NCI-H1694 treated with DMSO at 0.1 percent for 48 hours (cell line): ENCODE measurements at regions not wholly inside any gene's neighbourhood (a gene's known extent, or its start where the extent isn't known, plus 50 kb on each side); places are given as distances from the start of the nearest gene placed in this dataset.

Experiments used
- DNase-seq: peaks from one replicate; lab custom pipeline; 2025; lab: John Stamatoyannopoulos, UW

DNA sequence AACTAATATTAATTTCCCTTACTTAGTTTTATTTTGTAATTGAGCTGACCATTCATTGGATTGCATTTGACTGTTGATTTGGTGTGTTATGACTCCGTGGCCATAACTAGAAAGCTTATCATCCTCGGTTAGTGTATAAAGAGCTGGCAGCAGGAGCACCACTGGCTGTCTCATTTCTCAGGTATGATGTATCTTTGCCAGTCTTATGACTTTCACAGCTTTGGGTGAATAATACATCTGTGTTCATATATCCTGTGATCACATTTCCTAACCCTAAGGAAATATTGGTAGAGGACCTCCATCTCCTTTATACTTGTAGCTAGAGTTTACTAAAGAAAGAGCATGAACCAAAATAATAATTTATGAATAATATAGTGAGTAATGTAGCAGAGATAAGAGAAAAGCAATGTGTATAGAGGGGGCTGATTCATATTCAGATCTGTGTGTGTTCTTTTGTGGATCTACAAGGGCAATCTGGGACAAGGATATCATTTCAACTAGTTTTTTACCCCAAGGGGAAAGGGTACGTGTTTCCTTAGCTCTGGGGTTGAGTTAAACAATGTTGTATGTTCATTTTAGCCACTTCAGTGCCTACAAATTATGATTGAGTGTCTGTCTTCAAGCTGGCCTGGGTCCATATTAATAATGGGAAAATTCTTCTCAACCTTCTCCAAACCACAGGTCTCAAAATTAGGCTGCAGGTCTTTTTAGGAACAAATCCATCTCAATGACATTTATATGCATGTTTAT, 901.7 kb downstream of the NTRK3 start:
- no peak for DNase-seq

DNA sequence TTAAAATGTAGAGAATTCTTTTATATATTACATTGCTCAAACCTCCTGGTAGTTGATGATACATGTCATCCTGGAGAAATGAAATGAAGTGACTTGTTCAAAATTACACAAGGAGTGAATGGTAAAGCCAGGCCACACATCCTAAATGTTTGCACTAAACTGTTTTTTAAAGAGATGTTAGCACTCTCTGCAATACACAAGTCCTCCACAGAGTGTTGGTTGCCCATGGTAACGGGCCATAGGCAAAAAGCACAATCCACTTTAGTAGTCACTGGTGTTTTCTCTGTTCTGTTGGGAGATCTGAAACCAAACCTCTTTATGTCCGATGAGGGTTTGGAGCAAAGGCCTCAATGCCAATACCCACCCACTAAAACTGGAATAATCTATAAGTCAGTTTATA, 907.4 kb downstream of the NTRK3 start:
- DNase-seq, result no peak

DNA sequence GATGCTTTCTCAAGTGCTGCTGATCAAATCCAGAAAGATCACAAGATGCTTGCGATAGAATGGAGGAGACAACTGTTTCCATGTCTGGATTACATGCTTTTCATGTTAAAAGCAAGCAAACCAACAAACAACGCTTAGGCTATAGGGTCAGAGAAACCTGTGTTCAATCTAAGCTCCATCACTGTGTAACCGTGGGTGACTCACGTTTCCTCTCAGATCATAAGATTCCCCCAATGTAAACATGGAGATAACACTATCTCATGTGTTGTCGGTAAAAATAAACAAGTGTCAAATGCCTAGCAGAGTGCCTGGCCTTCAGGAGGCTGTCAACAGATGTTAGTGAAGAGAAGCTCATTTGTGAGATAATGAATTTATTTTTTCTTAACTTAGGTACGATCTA, 907.8 kb downstream of the NTRK3 start:
- no peak for DNase-seq

DNA sequence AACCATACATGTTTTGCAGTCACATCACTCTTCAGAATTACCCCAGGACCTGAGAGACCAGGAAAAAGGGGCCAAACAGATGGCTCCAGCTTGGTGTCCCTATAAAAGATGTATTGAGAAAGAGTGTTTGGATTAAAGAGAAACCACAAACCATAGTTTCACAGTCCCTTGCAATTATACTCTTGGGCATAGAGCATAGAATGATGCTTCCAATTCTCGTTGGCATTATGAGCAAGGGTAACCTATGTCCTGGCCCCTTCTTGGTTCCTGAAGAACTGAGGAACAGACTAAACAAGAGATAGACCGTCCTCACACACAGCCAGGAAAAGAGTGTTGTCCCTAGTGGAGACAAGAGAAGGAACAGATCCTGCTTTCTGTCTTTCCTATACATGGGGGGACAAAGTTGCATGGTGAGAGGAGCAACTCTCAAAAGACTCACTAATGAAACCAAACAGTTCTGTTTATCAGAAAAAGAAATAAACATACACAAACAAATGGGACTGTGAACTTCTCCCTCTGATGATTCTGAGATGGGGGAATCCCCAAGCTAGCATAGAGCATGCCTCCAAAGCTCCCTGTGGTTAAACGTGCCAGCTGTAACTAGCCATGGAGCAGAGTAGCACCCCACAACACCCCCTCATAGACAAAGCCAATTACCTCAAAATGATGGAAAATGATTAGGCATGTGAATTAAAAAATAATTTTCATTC, 908.6 kb downstream of the NTRK3 start:
- DNase-seq, result no peak

- DNase-seq, result no peak
Observed at GRCh38 chr15:87345961-87346360, 910.6 kb downstream of the NTRK3 start.

DNA sequence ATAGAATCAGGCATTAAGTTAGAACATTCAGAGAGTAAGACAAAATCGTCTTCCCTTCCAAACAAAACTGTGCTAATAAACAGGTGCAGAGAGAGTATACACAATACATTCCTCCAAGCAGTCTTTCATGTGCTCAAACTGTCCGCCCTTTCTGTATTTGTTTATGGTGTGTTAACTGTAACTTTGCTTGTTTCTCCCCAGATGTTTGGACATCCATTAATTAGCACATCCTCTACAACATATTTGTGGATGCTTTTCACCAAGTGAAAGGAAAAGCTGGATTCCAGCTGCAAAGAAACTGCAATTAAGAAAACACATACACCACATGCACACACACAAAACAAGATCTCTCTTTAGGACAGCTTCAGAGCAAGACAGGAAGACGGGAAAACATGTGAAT, 912.6 kb downstream of the NTRK3 start:
- no peak for DNase-seq

- no peak for DNase-seq
Observed at GRCh38 chr15:87340370-87340769, 916.2 kb downstream of the NTRK3 start.

- no peak for DNase-seq
Observed at GRCh38 chr15:87326269-87326668, 930.3 kb downstream of the NTRK3 start.

DNA sequence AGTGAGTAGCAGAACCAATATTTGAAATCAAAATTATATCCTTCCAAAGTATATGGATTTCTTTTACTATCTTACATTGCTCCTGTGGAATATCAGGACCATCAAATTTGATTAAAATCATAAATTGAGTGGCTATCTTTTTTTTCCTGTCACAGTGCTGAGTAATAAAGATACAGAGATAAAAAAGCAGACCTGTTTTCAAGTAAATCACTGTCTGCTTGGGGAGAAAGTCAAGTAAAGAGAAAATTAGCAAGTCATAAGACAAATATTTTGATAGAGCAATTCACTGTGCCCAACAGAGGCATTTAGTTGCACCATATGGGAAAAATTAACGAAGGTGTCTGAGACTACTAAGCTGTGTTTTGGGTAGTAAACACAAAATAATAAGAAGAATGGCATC, 933.7 kb downstream of the NTRK3 start:
- DNase-seq, result no peak

DNA sequence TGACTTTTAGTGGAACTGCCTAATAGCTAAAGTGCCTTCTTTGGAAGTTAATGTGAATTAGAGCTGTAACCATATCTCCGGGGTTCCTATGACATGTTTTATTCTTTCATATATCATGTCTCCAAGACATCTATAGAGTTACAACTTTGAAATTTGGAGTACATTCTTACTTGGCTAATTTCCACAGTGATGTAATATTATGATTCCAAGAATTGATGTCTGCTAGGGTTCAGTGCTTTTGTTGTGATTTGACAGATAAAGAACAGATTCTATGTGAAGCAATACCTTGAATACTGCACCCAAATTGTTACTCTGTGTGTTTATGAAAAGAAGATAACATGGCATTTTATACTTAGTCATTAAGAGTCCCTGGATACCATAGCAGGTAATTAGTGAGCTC, 934.3 kb downstream of the NTRK3 start:
- no peak for DNase-seq

DNA sequence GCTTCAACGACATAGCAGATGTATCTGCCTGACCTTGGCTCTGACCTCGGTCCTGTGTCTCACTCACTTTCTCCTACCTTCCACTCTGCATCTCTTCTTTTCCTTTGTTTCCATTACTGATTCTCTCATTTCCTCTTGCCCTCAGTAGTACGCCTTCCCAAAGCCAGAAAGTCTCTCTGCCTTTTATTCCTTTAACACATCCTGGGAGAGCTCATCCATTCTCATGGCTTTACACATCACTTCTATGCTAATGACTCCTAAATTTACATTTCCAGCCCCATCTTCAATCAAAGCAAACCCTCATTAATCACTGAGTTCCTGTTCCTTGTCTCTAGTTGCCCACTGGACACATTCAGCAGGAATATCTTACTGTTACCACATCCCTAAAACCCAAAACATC, 938.6 kb downstream of the NTRK3 start:
- no peak for DNase-seq

- no peak for DNase-seq
Observed at GRCh38 chr15:87312221-87312620, 944.3 kb downstream of the NTRK3 start.

- no peak for DNase-seq
Observed at GRCh38 chr15:87300146-87300545, 956.4 kb downstream of the NTRK3 start.

DNA sequence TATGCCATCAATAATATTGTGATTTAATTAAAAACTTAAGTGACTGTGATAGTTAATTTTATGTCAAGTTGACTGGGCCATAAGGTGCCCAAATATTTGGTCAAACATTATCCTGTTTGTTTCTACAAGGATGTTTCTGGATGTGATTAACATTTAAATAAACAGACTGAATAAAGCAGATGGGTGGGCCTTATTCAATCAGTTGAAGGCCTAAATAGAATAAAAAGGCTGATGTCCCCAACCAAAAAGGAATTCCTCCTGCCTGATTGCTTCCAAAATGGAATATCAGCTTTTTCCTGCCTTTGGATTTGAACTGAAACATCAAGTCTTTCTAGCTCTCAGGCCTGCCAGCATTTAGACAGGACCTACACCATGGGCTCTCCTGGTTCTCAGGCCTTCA, 961.7 kb downstream of the NTRK3 start:
- no peak for DNase-seq

GRCh38 chr15:87293031-87293430, 963.5 kb downstream of the NTRK3 start:
- DNase-seq, result no peak

GRCh38 chr15:87287156-87287555, 969.4 kb downstream of the NTRK3 start:
- DNase-seq, result no peak

DNA sequence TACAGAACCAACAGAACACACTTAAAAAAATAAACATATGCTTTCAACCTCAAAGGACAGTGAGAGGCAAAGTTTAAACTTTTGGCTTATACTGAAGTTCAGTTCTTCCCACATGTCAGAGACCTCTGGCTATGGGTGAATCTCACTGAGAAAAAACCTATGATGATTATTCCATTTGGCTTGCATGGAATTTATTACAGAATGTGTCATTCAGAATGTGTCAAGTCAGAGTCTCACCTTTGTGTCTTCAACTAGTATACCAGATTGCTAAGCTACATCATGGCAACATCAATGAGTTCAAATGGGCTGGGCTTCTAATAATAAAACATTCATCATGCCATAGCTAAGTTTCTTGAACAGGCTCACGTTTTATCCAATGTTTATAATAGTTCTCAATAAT, 987.0 kb downstream of the NTRK3 start:
- no peak for DNase-seq

DNA sequence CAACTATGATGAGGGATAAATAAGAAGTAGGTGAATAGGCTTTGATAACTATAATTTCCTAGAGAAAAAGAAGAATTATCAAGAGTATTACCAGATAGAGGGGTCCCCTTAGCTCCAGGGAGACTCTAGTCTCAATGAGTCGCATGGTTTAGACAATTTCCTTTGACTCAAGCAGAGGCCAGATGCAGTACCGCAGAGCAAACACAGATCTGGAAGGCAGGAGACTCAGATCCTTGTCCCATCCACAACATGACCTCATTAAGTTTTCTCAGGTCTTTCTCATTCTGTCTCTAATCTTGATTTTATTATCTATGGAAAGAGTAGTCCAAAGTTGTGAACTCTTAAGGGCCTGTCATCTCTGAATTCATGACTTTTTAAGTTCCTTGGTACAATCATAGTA, 987.9 kb downstream of the NTRK3 start:
- no peak for DNase-seq

DNA sequence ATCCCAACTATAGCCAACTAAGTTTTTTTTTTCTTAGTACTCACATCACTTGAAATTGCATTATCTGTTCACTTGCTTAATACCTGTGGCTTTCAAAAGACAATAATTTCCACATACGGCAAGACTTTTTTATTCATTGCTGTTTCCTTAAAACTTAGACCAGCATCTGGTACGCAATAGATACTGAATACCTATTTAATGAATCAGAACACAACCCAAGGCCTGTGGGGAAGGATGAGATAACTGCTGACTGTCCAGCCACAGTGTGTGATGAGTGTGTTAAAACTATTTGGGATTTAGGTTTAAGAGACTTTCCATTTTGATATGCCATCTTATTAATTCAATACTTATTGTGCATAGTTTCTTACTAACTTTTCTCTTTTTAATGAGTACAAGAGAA, 988.7 kb downstream of the NTRK3 start:
- no peak for DNase-seq

DNA sequence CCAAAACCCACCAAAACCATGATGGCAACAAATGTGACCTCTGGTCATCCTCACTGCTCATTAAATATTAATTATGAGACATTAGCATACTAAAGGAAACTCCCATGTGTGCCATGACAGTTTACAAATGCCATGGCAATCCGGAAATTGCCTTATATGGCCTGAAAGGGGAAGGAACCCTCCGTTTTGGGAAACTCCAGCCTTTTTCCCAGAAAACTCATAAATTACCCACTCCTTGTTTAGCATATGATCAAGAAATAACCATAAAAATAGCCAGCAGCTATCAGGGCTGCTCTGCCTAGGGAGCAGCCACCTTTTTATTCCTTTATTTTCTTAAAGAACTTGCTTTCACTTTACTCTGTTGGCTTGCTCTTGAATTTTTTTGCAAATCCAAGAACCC, 992.7 kb downstream of the NTRK3 start:
- DNase-seq, result no peak

DNA sequence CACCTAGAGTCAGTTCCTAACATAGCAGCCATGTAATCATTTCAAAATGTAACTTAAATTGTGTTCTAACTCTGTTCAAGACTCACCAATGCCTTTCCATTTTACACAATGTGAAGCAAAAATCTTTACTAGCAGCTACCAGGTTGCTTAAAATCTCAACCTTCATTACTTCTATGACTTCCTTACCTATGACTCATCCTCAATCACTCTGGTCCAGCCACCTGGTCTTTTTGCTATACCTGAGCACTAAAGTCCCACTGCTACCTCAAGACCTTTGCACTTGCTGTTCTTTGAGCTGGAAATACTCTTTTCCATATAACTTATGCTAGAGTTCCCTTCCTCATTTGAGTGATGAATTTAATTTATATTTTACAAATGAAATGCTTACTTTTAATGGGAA, 993.2 kb downstream of the NTRK3 start:
- no peak for DNase-seq

GRCh38 chr15:87245592-87245991, 1010.9 kb downstream of the NTRK3 start:
- no peak for DNase-seq

DNA sequence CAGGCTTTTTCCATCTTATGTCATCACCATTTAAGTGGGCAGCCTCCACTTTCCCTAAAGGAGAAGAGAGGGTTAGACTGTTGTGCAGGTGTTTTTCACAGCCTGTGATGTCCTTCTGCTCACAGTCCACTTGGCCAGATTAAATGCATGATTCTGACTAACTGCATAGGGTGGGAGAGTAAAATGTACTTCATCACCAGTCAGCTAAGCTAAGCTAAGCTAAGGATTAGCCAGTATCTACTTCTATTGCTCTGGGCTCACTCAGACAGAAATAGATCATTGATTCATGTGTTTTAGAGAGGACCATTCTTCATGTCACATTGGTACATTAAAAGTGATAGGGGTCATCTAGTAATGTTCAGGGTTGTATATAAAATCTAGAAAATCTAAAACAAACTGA, 1013.1 kb downstream of the NTRK3 start:
- DNase-seq, result no peak
